Stimulated activated CD8-positive, alpha-beta memory T cell treated with anti-CD3 and anti-CD28 coated beads, Interleukin-4, amount 100 ng/mL, for 24 hours (primary cell): ENCODE measurements at regions not wholly inside any gene's neighbourhood (a gene's known extent, or its start where the extent isn't known, plus 50 kb on each side); places are given as distances from the start of the nearest gene placed in this dataset.
A peak's percentile ranks its signal among the peaks of the same experiment; 100 is the strongest.

Experiments
- DNase-seq: peaks from one replicate; pipeline ENCODE4 v3.0.0-alpha.2; 2020; ENCODE audit warnings: low read depth

DNA sequence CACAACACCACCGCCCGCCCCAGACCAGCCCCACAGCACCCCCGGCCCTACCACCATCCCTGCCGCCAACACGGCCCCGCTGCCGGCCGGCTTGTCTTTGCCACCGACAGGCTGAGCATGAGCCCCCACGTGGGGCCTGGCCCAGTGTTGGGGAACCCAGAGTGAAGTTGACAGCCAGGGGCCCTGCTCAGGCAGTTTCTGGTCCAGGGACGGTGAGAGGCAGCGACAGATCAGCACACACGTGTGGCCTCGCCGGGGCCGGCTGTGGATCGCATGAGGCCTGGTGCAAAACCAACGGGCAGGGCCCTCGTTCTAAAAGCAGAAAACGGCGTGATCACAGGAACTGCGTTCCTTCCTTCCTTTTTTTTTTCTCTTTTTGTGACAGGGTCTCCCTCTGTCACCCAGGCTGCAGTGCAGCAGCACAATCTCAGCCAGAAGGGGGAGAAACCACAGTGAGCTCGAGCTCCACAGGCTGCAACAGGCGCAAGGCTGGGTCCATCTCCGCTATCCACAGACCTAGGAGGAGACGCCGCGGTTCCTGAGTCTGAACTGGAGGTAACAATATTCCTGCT, 50.5 kb upstream of the FBRSL1 start:
- no peak for DNase-seq

DNA sequence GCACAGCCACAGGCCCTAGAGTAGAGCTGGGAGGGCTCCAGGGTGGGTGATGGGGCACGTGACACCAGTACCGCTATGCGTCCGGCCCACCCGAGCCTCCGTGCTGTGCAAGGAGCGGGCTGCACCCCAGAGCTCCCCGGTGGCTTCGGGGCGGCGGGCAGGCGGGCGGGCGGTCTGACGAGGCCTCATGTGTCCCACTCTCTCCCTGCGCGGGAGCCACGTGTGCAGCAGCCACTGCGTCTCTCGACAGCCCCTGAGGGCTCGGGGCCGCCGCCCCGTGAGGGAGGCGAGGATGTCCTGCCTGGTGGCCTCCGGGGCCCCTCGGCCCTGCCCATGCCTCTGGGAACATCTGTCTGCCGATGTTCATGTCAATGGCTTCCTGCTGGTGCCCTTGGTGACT, 51.2 kb upstream of the FBRSL1 start:
- DNase-seq, result no peak

DNA sequence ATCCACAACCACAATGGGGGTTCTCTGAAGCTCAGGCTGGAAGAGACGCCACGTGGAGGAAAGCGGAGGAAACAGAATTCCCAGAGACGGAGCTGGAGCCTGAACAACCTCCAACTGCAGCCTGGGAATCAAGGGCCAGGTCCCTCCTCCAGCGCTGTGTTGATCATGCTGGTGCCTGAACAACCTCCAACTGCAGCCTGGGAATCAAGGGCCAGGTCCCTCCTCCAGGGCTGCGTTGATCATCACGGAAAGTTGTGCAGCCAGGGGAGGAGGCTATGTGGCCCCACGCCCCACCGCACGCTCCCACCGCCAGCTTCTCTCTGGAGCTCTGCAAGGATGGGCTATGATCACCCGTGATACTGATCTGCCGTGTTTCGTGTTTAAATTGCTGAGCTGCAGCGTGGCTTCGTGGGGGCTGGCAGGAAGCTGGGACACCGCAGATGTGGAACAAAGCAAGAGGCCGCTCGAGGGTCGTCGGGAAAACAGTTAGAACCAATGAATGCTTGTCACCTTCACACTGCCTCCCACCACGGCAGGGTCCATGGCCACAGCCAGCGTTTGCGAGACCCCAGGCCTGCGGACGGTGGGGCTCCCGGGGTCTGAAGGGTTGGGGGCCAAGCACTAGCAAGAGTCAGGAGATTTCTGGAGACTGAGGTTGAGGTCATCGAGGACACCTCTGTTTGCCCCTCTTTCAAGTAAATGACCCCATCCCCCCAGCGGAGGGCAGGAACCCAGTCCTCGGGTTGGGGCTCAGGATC, 51.8 kb upstream of the FBRSL1 start:
- no peak for DNase-seq

DNA sequence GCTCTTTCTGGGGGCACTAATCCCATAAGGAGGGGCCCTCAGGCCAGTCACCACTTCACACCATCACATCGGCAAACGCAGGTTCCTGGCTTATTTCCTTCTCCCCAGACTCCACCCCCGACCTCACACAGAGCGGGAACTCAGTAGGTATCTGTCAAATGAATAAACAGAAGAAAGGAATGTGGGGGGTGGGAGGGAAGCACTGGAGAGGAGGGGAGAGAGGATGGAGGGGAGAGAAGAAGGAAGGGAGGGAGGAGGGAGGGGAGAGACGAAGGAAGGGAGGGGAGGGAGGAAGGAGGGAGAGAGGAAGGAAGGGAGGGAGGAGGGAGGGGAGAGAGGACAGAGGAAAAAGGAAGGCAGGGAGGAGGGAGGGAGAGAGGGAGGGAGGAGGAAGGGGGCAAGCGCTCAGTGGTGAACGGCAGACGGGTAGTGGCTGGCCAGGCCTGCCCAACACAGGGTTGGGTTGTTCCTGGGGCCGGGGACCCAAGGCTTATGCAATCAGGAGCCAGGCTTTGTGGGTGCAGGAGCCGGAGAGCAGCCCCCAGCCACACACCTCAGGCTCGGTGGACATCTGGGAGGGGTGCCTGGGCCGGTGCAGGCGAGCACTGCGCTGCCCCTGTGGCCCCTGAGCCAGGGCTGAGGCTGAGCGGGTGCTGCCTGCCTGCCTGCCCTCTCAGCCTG, 52.6 kb upstream of the FBRSL1 start:
- no peak for DNase-seq

- no peak for DNase-seq
These were observed 53.1 kb upstream of the FBRSL1 start for GRCh38 chr12:132436791-132437251.

- no peak for DNase-seq
These were observed 54.3 kb upstream of the FBRSL1 start for GRCh38 chr12:132435486-132436187.

DNA sequence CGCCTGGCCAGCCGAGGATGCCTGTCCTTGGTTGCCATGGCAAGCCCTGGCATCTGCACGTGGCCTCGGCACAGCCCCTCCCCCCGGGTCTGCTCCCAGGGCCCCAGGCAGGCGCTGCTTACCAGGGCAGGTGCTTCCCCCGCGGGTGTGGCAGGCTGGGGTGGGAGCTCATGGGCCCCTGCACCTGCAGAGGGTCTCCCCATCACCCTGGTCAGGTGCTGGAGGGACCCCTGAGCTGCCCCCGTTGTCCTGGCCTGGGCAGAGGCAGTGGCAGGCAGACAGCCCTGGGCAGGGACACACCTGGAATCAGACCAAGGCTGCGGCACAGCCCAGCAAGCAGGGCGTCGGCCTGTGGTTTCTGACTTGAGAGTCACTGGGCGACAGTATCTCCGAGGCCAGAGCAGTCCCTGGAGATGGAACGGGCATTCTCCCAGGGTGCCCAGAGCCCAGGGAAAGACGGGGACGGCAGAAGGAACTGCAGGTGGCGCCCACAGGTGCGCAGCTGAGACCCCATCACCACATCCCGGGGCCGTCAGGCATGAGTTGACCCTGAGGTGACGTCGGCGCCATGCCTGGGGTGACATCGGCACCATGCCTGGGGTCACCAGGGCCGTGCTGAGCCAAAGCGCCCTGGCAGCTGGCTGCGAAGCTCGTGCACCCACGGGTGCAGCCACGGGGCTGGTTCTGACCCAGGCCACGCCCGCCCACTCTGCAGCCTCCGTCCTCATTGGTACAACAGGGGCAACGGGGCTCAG, 56.1 kb upstream of the FBRSL1 start:
- DNase-seq, result no peak

DNA sequence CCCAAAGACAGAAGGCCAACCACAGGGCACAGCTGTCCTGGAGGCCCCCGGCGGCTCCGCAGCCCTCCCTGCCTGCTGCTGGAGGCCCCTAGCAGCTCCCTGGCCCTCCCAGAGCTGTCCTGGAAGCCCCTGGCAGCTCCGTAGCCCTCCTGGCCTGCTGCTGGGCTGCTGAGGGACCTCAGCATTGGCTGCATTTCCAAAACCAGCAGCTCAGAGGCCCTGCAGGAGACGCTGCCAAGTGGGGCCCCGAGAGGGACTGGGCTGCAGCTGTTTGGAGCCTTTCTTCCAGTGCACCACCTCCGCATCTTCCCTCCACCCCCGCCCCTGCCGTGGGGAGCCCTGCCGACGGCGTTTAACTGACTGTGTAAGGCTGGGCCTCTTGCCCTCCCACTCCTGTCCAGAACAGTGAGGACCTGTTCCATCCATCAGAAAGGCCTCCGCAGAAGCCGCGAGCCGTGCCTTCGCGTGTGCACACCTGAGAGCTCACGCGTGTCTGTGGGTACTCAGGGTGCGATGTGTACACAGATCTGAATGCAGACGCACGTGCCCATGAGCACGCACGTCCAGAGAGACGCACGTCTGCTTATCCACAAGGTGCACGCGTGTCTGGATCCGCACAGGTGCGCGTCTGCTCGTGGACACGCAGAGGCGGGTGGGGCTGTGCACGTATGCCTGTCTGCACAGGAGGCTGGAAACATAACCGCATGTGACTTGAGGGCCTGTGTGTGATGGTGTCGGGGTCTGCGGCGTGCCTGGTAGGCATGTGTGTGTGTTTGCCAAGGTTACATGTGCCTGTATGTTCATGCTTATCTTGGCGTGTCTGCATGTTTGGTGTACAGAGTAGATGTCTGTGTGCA, 57.0 kb upstream of the FBRSL1 start:
- DNase-seq, result no peak

DNA sequence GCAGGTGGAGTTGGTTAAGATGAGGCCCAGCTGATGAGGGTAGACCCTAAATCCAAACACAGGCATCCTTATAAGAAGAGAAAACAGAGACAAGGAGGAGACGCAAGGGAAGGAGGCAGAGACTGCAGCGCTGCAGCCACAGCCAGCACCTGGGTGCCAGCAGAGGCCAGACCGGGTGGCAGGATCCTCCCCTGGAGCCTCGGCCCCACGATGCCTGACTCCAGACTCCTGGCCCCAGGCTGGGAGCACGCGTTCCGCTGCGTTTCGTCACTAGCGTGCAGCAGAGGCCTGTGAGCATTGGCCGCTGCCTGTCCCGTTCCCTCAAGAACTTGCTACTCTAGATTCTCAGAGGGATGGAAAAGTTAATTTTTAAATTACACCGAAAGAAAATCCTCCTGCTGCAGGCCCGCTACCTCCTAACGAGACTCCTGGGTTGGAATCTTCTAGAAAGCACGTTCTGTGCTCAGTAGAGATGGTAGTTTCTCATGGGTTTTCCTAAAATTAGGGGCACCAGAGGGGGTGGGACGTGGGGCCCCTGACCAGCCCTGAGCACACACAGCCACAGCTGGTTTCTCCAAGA, 57.7 kb upstream of the FBRSL1 start:
- DNase-seq, result no peak

- no peak for DNase-seq
These were observed 58.8 kb upstream of the FBRSL1 start for GRCh38 chr12:132430838-132431774.

DNA sequence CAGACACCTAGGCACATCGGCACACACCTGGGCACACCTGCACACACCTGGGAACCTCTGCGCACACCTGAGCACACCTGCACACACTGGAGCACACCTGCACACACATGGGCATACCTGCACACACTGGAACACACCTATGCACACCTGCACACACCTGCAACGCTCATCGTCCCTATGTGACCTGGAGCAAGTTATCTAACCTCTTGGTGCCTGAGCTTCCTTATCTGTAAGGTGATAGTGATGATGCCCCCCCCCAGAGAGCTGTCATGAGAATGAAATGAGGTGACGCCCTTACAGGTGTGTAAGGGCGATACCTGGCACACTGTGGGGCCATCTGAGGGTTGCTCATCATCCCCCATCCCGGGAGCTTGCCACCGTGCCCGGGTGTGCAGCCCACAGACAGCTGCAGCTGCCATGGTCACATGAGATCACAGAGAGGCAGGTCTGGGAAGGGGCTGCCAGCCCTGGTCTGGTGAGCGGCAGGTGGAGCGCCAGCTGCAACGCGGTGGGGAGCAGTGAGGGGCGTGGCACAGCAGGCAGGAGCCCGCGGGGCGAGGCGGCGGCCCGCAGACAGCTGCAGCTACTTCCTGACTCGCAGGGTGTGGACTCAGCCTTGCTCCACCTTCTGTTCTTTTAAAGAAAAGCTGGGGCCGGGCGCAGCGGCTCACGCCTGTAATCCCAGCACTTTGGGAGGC, 59.9 kb upstream of the FBRSL1 start:
- peak; percentile 33 for DNase-seq

GRCh38 chr12:132429602-132429945, 60.4 kb upstream of the FBRSL1 start:
- DNase-seq, result no peak

- no peak for DNase-seq
These were observed 60.9 kb upstream of the FBRSL1 start for GRCh38 chr12:132428936-132429601.

GRCh38 chr12:132427999-132428935, 61.7 kb upstream of the FBRSL1 start:
- DNase-seq, result no peak

GRCh38 chr12:132427174-132427768, 62.7 kb upstream of the FBRSL1 start:
- DNase-seq, result no peak

GRCh38 chr12:132426349-132427173, 63.4 kb upstream of the FBRSL1 start:
- no peak for DNase-seq
